Omental fat pad (tissue), 3 donors: ENCODE measurements at regions not wholly inside any gene's neighbourhood (a gene's known extent, or its start where the extent isn't known, plus 50 kb on each side); places are given as distances from the start of the nearest gene placed in this dataset.
"Not testable (repeated sequence)": the region's sequence is repeated elsewhere in the genome, so short reads cannot be mapped to it uniquely, and the experiment has no call there.

Experiments used
- ATAC-seq: fragments of 150-250 bp; one replicate; pipeline ENCODE4 v1.9.1; 2016; ENCODE audit warnings: mild to moderate bottlenecking, moderate library complexity; ENCODE audit not compliant: low FRiP score
- DNase-seq: peaks from one replicate; pipeline ENCODE4 v3.0.0-alpha.2; 2019; ENCODE audit warnings: low spot score
- TF ChIP-seq, protein P1 (sequence below), 3 donors: fragments of 450-650 bp; IDR thresholded peaks; one replicate each; pipeline ENCODE4 v1.5.1; 2016 to 2017; ENCODE audit warnings: antibody characterized with exemption in 3 of 3, mild to moderate bottlenecking in 3 of 3, moderate library complexity in 2 of 3

DNA sequence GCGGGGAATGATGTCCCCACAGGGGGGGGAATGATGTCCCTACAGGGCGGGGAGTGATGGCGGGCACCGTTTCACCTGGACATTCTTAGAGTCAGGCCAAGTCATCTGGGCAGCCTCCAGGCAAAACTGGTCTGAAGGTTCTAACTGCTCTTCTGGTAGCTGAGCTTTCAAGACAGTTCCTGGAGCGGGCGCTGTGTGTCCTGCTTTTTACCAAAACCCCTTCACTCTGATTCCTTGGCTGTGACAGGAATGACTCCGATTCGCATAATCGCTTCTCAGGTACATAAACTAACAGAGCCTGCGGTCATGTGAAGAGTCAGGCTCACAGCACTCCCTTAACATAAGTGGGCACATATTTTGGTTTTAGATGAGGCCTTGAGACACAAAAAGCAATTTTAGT lies 836.0 kb downstream of the TRIML1 start:
- no peak for DNase-seq
- TF ChIP-seq, protein P1, sequence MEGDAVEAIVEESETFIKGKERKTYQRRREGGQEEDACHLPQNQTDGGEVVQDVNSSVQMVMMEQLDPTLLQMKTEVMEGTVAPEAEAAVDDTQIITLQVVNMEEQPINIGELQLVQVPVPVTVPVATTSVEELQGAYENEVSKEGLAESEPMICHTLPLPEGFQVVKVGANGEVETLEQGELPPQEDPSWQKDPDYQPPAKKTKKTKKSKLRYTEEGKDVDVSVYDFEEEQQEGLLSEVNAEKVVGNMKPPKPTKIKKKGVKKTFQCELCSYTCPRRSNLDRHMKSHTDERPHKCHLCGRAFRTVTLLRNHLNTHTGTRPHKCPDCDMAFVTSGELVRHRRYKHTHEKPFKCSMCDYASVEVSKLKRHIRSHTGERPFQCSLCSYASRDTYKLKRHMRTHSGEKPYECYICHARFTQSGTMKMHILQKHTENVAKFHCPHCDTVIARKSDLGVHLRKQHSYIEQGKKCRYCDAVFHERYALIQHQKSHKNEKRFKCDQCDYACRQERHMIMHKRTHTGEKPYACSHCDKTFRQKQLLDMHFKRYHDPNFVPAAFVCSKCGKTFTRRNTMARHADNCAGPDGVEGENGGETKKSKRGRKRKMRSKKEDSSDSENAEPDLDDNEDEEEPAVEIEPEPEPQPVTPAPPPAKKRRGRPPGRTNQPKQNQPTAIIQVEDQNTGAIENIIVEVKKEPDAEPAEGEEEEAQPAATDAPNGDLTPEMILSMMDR (IDR thresholded peaks at IDR 0.05), result no peak
- ATAC-seq, result no peak

DNA sequence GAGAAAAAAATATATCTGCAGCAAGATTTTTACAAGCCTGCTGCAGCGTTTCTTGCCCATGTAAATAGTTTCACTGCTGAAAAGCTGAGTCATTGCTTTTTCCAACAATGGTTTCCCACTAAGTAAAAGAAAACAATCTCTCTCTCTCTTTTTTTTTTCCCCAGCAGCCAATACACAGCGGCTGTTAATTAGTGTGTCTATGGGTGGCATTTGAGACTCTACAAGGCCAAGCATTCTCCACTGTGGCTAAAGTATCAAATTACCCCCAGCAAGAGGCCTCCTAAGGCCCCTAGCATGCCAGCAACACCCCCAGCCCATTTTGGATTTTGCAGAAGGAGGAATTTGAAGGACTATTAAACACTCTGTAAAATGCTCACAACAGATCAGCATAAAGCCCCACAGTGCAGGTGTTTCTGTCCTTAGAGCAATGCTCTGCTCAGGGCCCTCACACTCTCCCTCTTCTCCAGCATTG lies 837.4 kb downstream of the TRIML1 start:
- TF ChIP-seq, protein P1 (IDR thresholded peaks at IDR 0.05), result no peak
- no peak for ATAC-seq
- DNase-seq, result no peak

DNA sequence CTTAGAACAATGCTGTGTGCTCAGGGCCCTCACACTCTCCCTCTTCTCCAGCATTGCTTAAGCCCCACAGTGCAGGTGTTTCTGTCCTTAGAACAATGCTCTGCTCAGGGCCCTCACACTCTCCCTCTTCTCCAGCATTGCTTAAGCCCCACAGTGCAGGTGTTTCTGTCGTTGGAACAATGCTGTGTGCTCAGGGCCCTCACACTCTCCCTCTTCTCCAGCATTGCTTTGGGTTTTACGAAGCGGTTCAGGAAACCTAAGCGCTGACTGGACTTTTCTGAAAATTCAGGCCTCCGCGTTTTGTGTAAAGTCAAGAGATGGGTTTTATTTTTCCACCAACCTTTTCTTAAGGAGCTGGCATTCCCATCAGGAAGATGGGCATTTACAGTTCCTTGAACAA lies 838.0 kb downstream of the TRIML1 start:
- DNase-seq, ATAC-seq: not testable (repeated sequence)

DNA sequence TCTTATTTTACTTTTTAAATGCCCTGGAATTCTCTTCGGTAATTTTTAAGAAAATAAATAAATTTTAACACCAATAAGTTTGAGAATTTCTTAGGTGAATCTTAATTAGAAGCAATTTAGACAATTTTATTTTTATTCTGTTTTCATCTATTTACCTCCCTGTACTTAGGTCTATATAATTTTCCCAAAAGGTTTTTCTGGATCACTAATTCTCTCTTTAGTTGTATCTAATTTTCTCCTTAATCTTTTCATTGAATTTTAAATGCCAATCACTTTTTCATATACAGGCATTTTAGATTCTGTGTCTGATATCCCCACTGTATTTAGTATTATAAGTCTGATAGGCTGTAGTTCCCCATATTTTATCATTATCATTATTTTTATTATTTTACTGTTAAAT lies 845.3 kb downstream of the TRIML1 start:
- ATAC-seq (no peak), DNase-seq (no peak)
- TF ChIP-seq, protein P1 (IDR thresholded peaks at IDR 0.05), result no peak

DNA sequence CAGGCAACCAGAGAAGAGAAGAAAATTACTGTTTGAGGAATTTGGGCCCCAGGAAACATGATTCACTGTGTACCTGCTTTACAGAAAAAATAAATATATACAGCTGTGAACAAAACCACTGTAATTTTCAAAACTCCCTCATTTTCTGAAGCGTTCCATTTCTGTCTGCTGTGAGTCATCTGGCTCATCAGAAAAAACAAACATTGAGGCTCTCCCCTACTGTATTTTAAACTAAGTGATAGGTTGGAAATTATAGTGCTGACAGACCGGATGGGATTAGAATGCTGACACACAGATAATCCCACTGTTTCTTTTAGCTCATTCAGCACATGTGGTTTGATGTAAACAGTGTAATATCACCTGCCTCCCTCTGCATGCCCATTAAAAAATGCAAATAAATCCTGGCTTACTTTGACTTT lies 847.0 kb downstream of the TRIML1 start:
- TF ChIP-seq, protein P1 (IDR thresholded peaks at IDR 0.05), result no peak
- no peak for ATAC-seq
- no peak for DNase-seq

DNA sequence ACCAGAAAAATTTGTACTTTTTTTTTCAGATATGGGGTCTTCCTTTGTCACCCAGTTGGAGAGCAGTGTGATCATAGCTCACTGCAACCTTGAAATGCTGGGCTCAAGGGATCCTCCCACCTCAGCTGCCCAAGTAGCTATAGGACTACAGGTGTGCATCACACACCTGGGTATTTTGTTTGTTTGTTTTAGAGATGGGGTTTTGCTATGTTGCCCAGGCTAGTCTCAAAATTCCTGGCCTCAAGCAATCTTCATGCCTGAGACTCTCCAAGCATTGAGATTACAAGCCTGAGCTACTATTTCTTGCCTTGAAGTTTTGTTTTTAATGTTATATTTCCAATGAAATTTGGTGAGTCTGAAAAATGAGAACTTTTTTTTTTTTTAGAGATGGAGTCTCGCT lies 847.8 kb downstream of the TRIML1 start:
- DNase-seq (no peak), ATAC-seq (no peak)

DNA sequence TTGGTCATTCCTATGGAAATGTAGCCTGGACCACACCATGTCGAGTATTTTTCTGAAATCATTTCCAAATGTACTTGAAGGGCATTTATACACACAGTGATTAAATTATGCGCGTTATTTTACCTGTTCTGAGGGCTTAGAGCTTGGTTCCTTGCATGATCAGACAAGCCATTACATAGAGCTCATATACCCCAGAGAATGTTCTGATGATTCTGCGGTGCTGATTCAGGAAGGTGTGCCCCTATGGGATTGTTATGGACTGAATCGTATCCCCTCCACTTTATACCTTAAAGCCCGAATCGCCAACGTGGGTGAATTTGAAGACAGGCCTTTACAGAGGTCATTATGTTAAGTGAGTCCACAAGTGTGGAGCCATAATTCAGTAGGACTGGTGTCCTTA lies 848.9 kb downstream of the TRIML1 start:
- DNase-seq (no peak), ATAC-seq (no peak)
- TF ChIP-seq, protein P1 (IDR thresholded peaks at IDR 0.05), result no peak

More for the DNA sequence above, 847.8 kb downstream of the TRIML1 start:
- TF ChIP-seq, protein P1 (IDR thresholded peaks at IDR 0.05), result no peak

DNA sequence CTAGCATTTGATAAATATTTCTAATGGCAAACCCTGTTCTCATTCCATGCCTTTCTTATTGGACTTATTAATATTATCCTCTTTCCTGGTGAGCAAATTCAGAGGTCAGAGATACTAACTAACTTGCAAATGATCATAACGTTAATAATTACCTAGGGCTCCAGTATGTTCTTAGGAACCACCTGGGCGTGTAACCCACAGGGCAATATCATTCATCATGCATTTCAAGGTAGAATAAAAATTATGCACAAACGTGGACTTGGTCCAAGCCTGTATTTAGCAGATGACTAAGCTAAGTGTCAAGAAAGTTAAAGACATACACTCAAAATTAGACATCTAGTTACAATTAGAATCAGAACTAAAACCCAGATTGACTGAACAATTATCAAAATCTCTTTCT lies 850.1 kb downstream of the TRIML1 start:
- DNase-seq (no peak), ATAC-seq (no peak)
- TF ChIP-seq, protein P1 (IDR thresholded peaks at IDR 0.05), result no peak
